ENCODE measurements at regions not wholly inside any gene's neighbourhood (a gene's known extent, or its start where the extent isn't known, plus 50 kb on each side); places are given as distances from the start of the nearest gene placed in this dataset.

- TF ChIP-seq EZH2 (IDR thresholded peaks at IDR 0.05; ENCODE audit: insufficient read depth, poor library complexity, severe bottlenecking), result no peak
- TF ChIP-seq EZH2phosphoT487 (IDR thresholded peaks at IDR 0.05; ENCODE audit: insufficient read depth, low read depth), result no peak
Observed at GRCh38 chr10:71086439-71087080, 125.8 kb upstream of the UNC5B start.
